ENCODE measurements at regions not wholly inside any gene's neighbourhood (a gene's known extent, or its start where the extent isn't known, plus 50 kb on each side); places are given as distances from the start of the nearest gene placed in this dataset.

- ATAC-seq (replicated peaks in 1 of 4) (no peak), DNase-seq (no peak)
- Histone ChIP-seq H3K4me3 (ENCODE audit: control insufficient read depth in 1 of 2, extremely low read depth in 1 of 2, low read length in 1 of 2) (no peak overlapping the region), H3K27ac (ENCODE audit: low read length) (no peak overlapping the region), H3K27me3 (replicated peaks in 1 of 2; ENCODE audit: control insufficient read depth in 2 of 2, extremely low read depth in 1 of 2, insufficient read depth in 2 of 2, low read length in 1 of 2) (no peaks in the 10 kb centered on the region), H3K4me1 (ENCODE audit: control insufficient read depth in 1 of 2, extremely low read depth in 1 of 2, insufficient read depth in 2 of 2, low read length in 2 of 2) (no peaks in the 10 kb centered on the region), H3K36me3 (ENCODE audit: control insufficient read depth in 2 of 2, extremely low read depth in 1 of 2, insufficient read depth in 1 of 2, low read length in 1 of 2) (no peaks in the 10 kb centered on the region), H3K9me3 (no peaks in the 10 kb centered on the region)
- Mint-ChIP-seq H3K9me3 (peaks cover 0 to 5% (median 0%) of the 10 kb centered on the region in 3 donors), H3K36me3 (no peaks in the 10 kb centered on the region), H3K27ac (no peak overlapping the region), H3K27me3 (no peaks in the 10 kb centered on the region), H3K4me3 (no peak overlapping the region), H3K4me1 (no peaks in the 10 kb centered on the region)
- WGBS (ENCODE audit: insufficient coverage) = no CpG with 5 or more reads among the region's 1 CpG
- CTCF ChIA-PET = no interaction called here
- POLR2A ChIA-PET = no interaction called here
Measured at GRCh38 chr14:48955857-48956256, 630.3 kb downstream of the RPS29 start.

- ChIA-PET POLR2A (no interaction called here), CTCF (no interaction called here)
- no peaks in the 10 kb centered on the region for H3K9me3 ChIP-seq
- no CpG with 5 or more reads among the region's 1 CpG for WGBS (ENCODE audit: insufficient coverage)
- H3K4me1 ChIP-seq (ENCODE audit: control insufficient read depth in 1 of 2, extremely low read depth in 1 of 2, insufficient read depth in 2 of 2, low read length in 2 of 2) = no peaks in the 10 kb centered on the region
- H3K4me3 Mint-ChIP-seq = no peak overlapping the region
- H3K4me3 ChIP-seq (ENCODE audit: control insufficient read depth in 1 of 2, extremely low read depth in 1 of 2, low read length in 1 of 2) = no peak overlapping the region
- ATAC-seq (replicated peaks in 1 of 4) = no peak
- H3K4me1 Mint-ChIP-seq = no peaks in the 10 kb centered on the region
- H3K27ac Mint-ChIP-seq = no peak overlapping the region
- no peaks in the 10 kb centered on the region for H3K27me3 Mint-ChIP-seq
- peaks cover 0 to 5% (median 0%) of the 10 kb centered on the region in 3 donors for H3K9me3 Mint-ChIP-seq
- H3K27me3 ChIP-seq (replicated peaks in 1 of 2; ENCODE audit: control insufficient read depth in 2 of 2, extremely low read depth in 1 of 2, insufficient read depth in 2 of 2, low read length in 1 of 2) = no peaks in the 10 kb centered on the region
- no peak for DNase-seq
- H3K36me3 ChIP-seq (ENCODE audit: control insufficient read depth in 2 of 2, extremely low read depth in 1 of 2, insufficient read depth in 1 of 2, low read length in 1 of 2) = no peaks in the 10 kb centered on the region
- no peaks in the 10 kb centered on the region for H3K36me3 Mint-ChIP-seq
- no peak overlapping the region for H3K27ac ChIP-seq (ENCODE audit: low read length)
Measured at GRCh38 chr14:48954446-48954845, 631.7 kb downstream of the RPS29 start.

GRCh38 chr14:48944809-48945208 lies 641.4 kb downstream of the RPS29 start:
- Histone ChIP-seq H3K4me1 (ENCODE audit: control insufficient read depth in 1 of 2, extremely low read depth in 1 of 2, insufficient read depth in 2 of 2, low read length in 2 of 2) (no peaks in the 10 kb centered on the region), H3K27me3 (replicated peaks in 1 of 2; ENCODE audit: control insufficient read depth in 2 of 2, extremely low read depth in 1 of 2, insufficient read depth in 2 of 2, low read length in 1 of 2) (no peaks in the 10 kb centered on the region), H3K9me3 (no peaks in the 10 kb centered on the region), H3K27ac (ENCODE audit: low read length) (no peak overlapping the region), H3K36me3 (ENCODE audit: control insufficient read depth in 2 of 2, extremely low read depth in 1 of 2, insufficient read depth in 1 of 2, low read length in 1 of 2) (no peaks in the 10 kb centered on the region), H3K4me3 (ENCODE audit: control insufficient read depth in 1 of 2, extremely low read depth in 1 of 2, low read length in 1 of 2) (no peak overlapping the region)
- WGBS (ENCODE audit: insufficient coverage) = no CpG with 5 or more reads among the region's 4 CpGs
- Mint-ChIP-seq H3K4me3 (no peak overlapping the region), H3K27me3 (no peaks in the 10 kb centered on the region), H3K27ac (no peak overlapping the region), H3K9me3 (peaks cover 2 to 7% (median 7%) of the 10 kb centered on the region in 3 donors), H3K4me1 (no peaks in the 10 kb centered on the region), H3K36me3 (no peaks in the 10 kb centered on the region)
- ATAC-seq (replicated peaks in 1 of 4) (no peak), DNase-seq (no peak)
- ChIA-PET POLR2A (no interaction called here), CTCF (no interaction called here)

GRCh38 chr14:48943913-48944312 lies 642.3 kb downstream of the RPS29 start:
- Mint-ChIP-seq H3K4me1 (no peaks in the 10 kb centered on the region), H3K4me3 (no peak overlapping the region), H3K36me3 (no peaks in the 10 kb centered on the region), H3K27me3 (no peaks in the 10 kb centered on the region), H3K9me3 (peaks cover 2 to 13% (median 7%) of the 10 kb centered on the region in 3 donors), H3K27ac (no peak overlapping the region)
- Histone ChIP-seq H3K9me3 (no peaks in the 10 kb centered on the region), H3K4me1 (ENCODE audit: control insufficient read depth in 1 of 2, extremely low read depth in 1 of 2, insufficient read depth in 2 of 2, low read length in 2 of 2) (no peaks in the 10 kb centered on the region), H3K36me3 (ENCODE audit: control insufficient read depth in 2 of 2, extremely low read depth in 1 of 2, insufficient read depth in 1 of 2, low read length in 1 of 2) (no peaks in the 10 kb centered on the region), H3K27ac (ENCODE audit: low read length) (no peak overlapping the region), H3K4me3 (ENCODE audit: control insufficient read depth in 1 of 2, extremely low read depth in 1 of 2, low read length in 1 of 2) (no peak overlapping the region), H3K27me3 (replicated peaks in 1 of 2; ENCODE audit: control insufficient read depth in 2 of 2, extremely low read depth in 1 of 2, insufficient read depth in 2 of 2, low read length in 1 of 2) (no peaks in the 10 kb centered on the region)
- ChIA-PET CTCF (no interaction called here), POLR2A (no interaction called here)
- ATAC-seq (replicated peaks in 1 of 4) = no peak
- 73% methylated on average over 3 of the region's 4 CpGs for WGBS (ENCODE audit: insufficient coverage)
- DNase-seq = no peak

GRCh38 chr14:48937541-48938195 lies 648.5 kb downstream of the RPS29 start:
- Histone ChIP-seq H3K4me1 (ENCODE audit: control insufficient read depth in 1 of 2, extremely low read depth in 1 of 2, insufficient read depth in 2 of 2, low read length in 2 of 2) (no peaks in the 10 kb centered on the region), H3K4me3 (ENCODE audit: control insufficient read depth in 1 of 2, extremely low read depth in 1 of 2, low read length in 1 of 2) (no peak overlapping the region), H3K27me3 (replicated peaks in 1 of 2; ENCODE audit: control insufficient read depth in 2 of 2, extremely low read depth in 1 of 2, insufficient read depth in 2 of 2, low read length in 1 of 2) (no peaks in the 10 kb centered on the region), H3K27ac (ENCODE audit: low read length) (no peak overlapping the region), H3K9me3 (no peaks in the 10 kb centered on the region), H3K36me3 (ENCODE audit: control insufficient read depth in 2 of 2, extremely low read depth in 1 of 2, insufficient read depth in 1 of 2, low read length in 1 of 2) (no peaks in the 10 kb centered on the region)
- DNase-seq (no peak), ATAC-seq (replicated peaks in 1 of 4) (no peak)
- no peaks in the 10 kb centered on the region for H3K36me3 Mint-ChIP-seq
- 64% methylated on average over 5 of the region's 10 CpGs for WGBS (ENCODE audit: insufficient coverage)
- ChIA-PET CTCF (no interaction called here), POLR2A (no interaction called here)
- no peak overlapping the region for H3K4me3 Mint-ChIP-seq
- no peaks in the 10 kb centered on the region for H3K4me1 Mint-ChIP-seq
- H3K27ac Mint-ChIP-seq = no peak overlapping the region
- peaks cover 2 to 7% (median 6%) of the 10 kb centered on the region in 3 donors for H3K9me3 Mint-ChIP-seq
- H3K27me3 Mint-ChIP-seq = no peaks in the 10 kb centered on the region

- ChIA-PET POLR2A (no interaction called here), CTCF (no interaction called here)
- Mint-ChIP-seq H3K4me1 (no peaks in the 10 kb centered on the region), H3K36me3 (no peaks in the 10 kb centered on the region), H3K9me3 (peaks cover 0 to 6% (median 4%) of the 10 kb centered on the region in 3 donors), H3K4me3 (no peak overlapping the region), H3K27me3 (no peaks in the 10 kb centered on the region), H3K27ac (no peak overlapping the region)
- H3K36me3 ChIP-seq (ENCODE audit: control insufficient read depth in 2 of 2, extremely low read depth in 1 of 2, insufficient read depth in 1 of 2, low read length in 1 of 2) = no peaks in the 10 kb centered on the region
- ATAC-seq (replicated peaks in 1 of 4) (no peak), DNase-seq (no peak)
- no peak overlapping the region for H3K27ac ChIP-seq (ENCODE audit: low read length)
- H3K27me3 ChIP-seq (replicated peaks in 1 of 2; ENCODE audit: control insufficient read depth in 2 of 2, extremely low read depth in 1 of 2, insufficient read depth in 2 of 2, low read length in 1 of 2) = no peaks in the 10 kb centered on the region
- no peaks in the 10 kb centered on the region for H3K9me3 ChIP-seq
- no CpG with 5 or more reads among the region's 1 CpG for WGBS (ENCODE audit: insufficient coverage)
- H3K4me1 ChIP-seq (ENCODE audit: control insufficient read depth in 1 of 2, extremely low read depth in 1 of 2, insufficient read depth in 2 of 2, low read length in 2 of 2) = no peaks in the 10 kb centered on the region
- no peak overlapping the region for H3K4me3 ChIP-seq (ENCODE audit: control insufficient read depth in 1 of 2, extremely low read depth in 1 of 2, low read length in 1 of 2)
Measured at GRCh38 chr14:48936849-48937248, 649.3 kb downstream of the RPS29 start.

- H3K4me1 ChIP-seq (ENCODE audit: control insufficient read depth in 1 of 2, extremely low read depth in 1 of 2, insufficient read depth in 2 of 2, low read length in 2 of 2) = no peaks in the 10 kb centered on the region
- no peak overlapping the region for H3K4me3 ChIP-seq (ENCODE audit: control insufficient read depth in 1 of 2, extremely low read depth in 1 of 2, low read length in 1 of 2)
- Mint-ChIP-seq H3K27me3 (no peaks in the 10 kb centered on the region), H3K9me3 (peaks cover 0 to 6% (median 4%) of the 10 kb centered on the region in 3 donors), H3K27ac (no peak overlapping the region), H3K36me3 (no peaks in the 10 kb centered on the region), H3K4me3 (no peak overlapping the region), H3K4me1 (no peaks in the 10 kb centered on the region)
- H3K27me3 ChIP-seq (replicated peaks in 1 of 2; ENCODE audit: control insufficient read depth in 2 of 2, extremely low read depth in 1 of 2, insufficient read depth in 2 of 2, low read length in 1 of 2) = no peaks in the 10 kb centered on the region
- no peak for ATAC-seq (replicated peaks in 1 of 4)
- H3K27ac ChIP-seq (ENCODE audit: low read length) = no peak overlapping the region
- no CpG with 5 or more reads among the region's 2 CpGs for WGBS (ENCODE audit: insufficient coverage)
- no peak for DNase-seq
- ChIA-PET CTCF (no interaction called here), POLR2A (no interaction called here)
- no peaks in the 10 kb centered on the region for H3K9me3 ChIP-seq
- H3K36me3 ChIP-seq (ENCODE audit: control insufficient read depth in 2 of 2, extremely low read depth in 1 of 2, insufficient read depth in 1 of 2, low read length in 1 of 2) = no peaks in the 10 kb centered on the region
Measured at GRCh38 chr14:48936362-48936761, 649.8 kb downstream of the RPS29 start.
